Neuronal stem cell (in vitro differentiated cells): ENCODE measurements at regions not wholly inside any gene's neighbourhood (a gene's known extent, or its start where the extent isn't known, plus 50 kb on each side); places are given as distances from the start of the nearest gene placed in this dataset.

Experiments used
- DNase-seq: peaks from one replicate; pipeline ENCODE4 v3.0.0-alpha.2; 2013; ENCODE audit warnings: low spot score
- H2AFZ ChIP-seq: one replicate; pipeline ENCODE4 v1.6.1; 2013; ENCODE audit warnings: mild to moderate bottlenecking, low read length, inconsistent platforms
- H2AK5ac ChIP-seq: 2 replicates; pipeline ENCODE4 v1.6.1; 2013; ENCODE audit warnings: low read depth, mild to moderate bottlenecking, inconsistent platforms, low read length, moderate library complexity, mixed read lengths
- H2BK120ac ChIP-seq: 2 replicates; pipeline ENCODE4 v1.6.1; 2013; ENCODE audit warnings: low read depth, mild to moderate bottlenecking, inconsistent platforms, low read length, moderate library complexity, mixed read lengths
- H2BK12ac ChIP-seq: one replicate; pipeline ENCODE4 v1.6.1; 2013; ENCODE audit warnings: low read length, inconsistent platforms
- H2BK15ac ChIP-seq: 2 replicates; pipeline ENCODE4 v1.6.1; 2013; ENCODE audit warnings: mild to moderate bottlenecking, low read length, inconsistent platforms, mixed read lengths
- H2BK5ac ChIP-seq: one replicate; pipeline ENCODE4 v1.6.1; 2013; ENCODE audit warnings: inconsistent platforms, mild to moderate bottlenecking, low read length, moderate library complexity
- H3K14ac ChIP-seq: one replicate; pipeline ENCODE4 v1.6.1; 2013; ENCODE audit warnings: low read length, inconsistent platforms
- H3K18ac ChIP-seq: 2 replicates; pipeline ENCODE4 v1.6.1; 2013; ENCODE audit warnings: low read length, inconsistent platforms
- H3K23ac ChIP-seq: 2 replicates; pipeline ENCODE4 v1.6.1; 2013; ENCODE audit warnings: low read depth, mild to moderate bottlenecking, mixed read lengths, low read length, inconsistent platforms; ENCODE audit not compliant: poor library complexity
- H3K27ac ChIP-seq: replicated peaks from 3 replicates; pipeline ENCODE4 v1.5.1; 2013; ENCODE audit warnings: low read length, inconsistent platforms
- H3K27me3 ChIP-seq, 3 experiments: 2 replicates each; pipeline ENCODE4 v1.6.1; 2013; ENCODE audit warnings: low read length in 3 of 3, mild to moderate bottlenecking in 2 of 3, inconsistent platforms in 1 of 3, low read depth in 1 of 3, mixed read lengths in 1 of 3, moderate library complexity in 1 of 3; ENCODE audit not compliant: control insufficient read depth in 3 of 3, insufficient read depth in 3 of 3
- H3K36me3 ChIP-seq, 2 donors: replicated peaks in 1 of 2; 2 replicates each; pipeline ENCODE4 v1.6.1; 2013; ENCODE audit warnings: low read length in 2 of 2; ENCODE audit not compliant: control insufficient read depth in 2 of 2, insufficient read depth in 2 of 2
- H3K4ac ChIP-seq: 2 replicates; pipeline ENCODE4 v1.6.1; 2013; ENCODE audit warnings: inconsistent platforms, mild to moderate bottlenecking, low read length, moderate library complexity
- H3K4me1 ChIP-seq, 2 donors: 1 replicate in 1 of 2; 2 replicates in 1 of 2; pipeline ENCODE4 v1.6.1; 2013; ENCODE audit warnings: low read length in 2 of 2, low read depth in 1 of 2; ENCODE audit not compliant: control insufficient read depth in 2 of 2, insufficient read depth in 1 of 2
- H3K4me2 ChIP-seq: one replicate; pipeline ENCODE4 v1.6.1; 2013; ENCODE audit warnings: mild to moderate bottlenecking, low read length, inconsistent platforms; ENCODE audit not compliant: insufficient read depth, poor library complexity, severe bottlenecking
- H3K4me3 ChIP-seq, 2 donors: 2 replicates each; pipeline ENCODE4 v1.5.1; 2013; ENCODE audit warnings: low read length in 2 of 2, mild to moderate bottlenecking in 2 of 2, inconsistent platforms in 1 of 2, moderate library complexity in 1 of 2
- H3K79me1 ChIP-seq: one replicate; pipeline ENCODE4 v1.6.1; 2013; ENCODE audit warnings: low read depth, mild to moderate bottlenecking, inconsistent platforms, low read length, moderate library complexity
- H3K9ac ChIP-seq: one replicate; pipeline ENCODE4 v1.6.1; 2013; ENCODE audit warnings: mild to moderate bottlenecking, low read depth, low read length, inconsistent platforms; ENCODE audit not compliant: poor library complexity
- H3K9me3 ChIP-seq, 2 donors: replicated peaks in 1 of 2; 2 replicates each; pipeline versions ENCODE3 to v1.6.1; 2013; ENCODE audit warnings: low read length in 2 of 2, mild to moderate bottlenecking in 2 of 2, inconsistent platforms in 1 of 2, low read depth in 1 of 2, mixed read lengths in 1 of 2, moderate library complexity in 1 of 2; ENCODE audit not compliant: control insufficient read depth in 2 of 2, insufficient read depth in 1 of 2
- H4K8ac ChIP-seq: one replicate; pipeline ENCODE4 v1.6.1; 2013; ENCODE audit warnings: low read depth, mild to moderate bottlenecking, inconsistent platforms, low read length, moderate library complexity
- H4K91ac ChIP-seq: one replicate; pipeline ENCODE4 v1.6.1; 2013; ENCODE audit warnings: low read length, low read depth, mild to moderate bottlenecking, inconsistent platforms; ENCODE audit not compliant: poor library complexity
- WGBS, 2 donors: extraction: QIAGEN DNeasy Blood & Tissue Kit; methylation state at CpG; one replicate each; pipeline ENCODE4 v1.1.7; 2013; ENCODE audit warnings: missing lambda C conversion rate in 2 of 2, mixed read lengths in 1 of 2; ENCODE audit not compliant: insufficient read length in 2 of 2, insufficient replicate concordance in 1 of 2; ENCODE audit errors: extremely low coverage in 2 of 2; 5-methylcytosine and 5-hydroxymethylcytosine counted together

GRCh38 chr9:7324152-7324598, 475.4 kb downstream of the DMAC1 start:
- no peaks in the 10 kb centered on the region for H3K27me3 ChIP-seq
- H3K4ac ChIP-seq: no peak overlapping the region
- no peak overlapping the region for H3K4me3 ChIP-seq
- no peak overlapping the region for H4K8ac ChIP-seq
- no peaks in the 10 kb centered on the region for H3K79me1 ChIP-seq
- H3K27ac ChIP-seq: no peak overlapping the region
- H2BK15ac ChIP-seq: no peak overlapping the region
- no peak overlapping the region for H2AFZ ChIP-seq
- H2BK120ac ChIP-seq: no peak overlapping the region
- H3K9ac ChIP-seq: no peak overlapping the region
- H3K18ac ChIP-seq: no peak overlapping the region
- no CpG with 5 or more reads among the region's 3 CpGs for WGBS, 2 donors
- peaks cover 0 to 2% of the 10 kb centered on the region in 2 donors for H3K4me1 ChIP-seq
- H3K14ac ChIP-seq: no peak overlapping the region
- no peak for DNase-seq
- no peak overlapping the region for H3K23ac ChIP-seq
- no peak overlapping the region for H4K91ac ChIP-seq
- H3K36me3 ChIP-seq: no peaks in the 10 kb centered on the region
- H3K9me3 ChIP-seq: no peaks in the 10 kb centered on the region
- no peak overlapping the region for H3K4me2 ChIP-seq
- no peak overlapping the region for H2BK12ac ChIP-seq
- no peak overlapping the region for H2BK5ac ChIP-seq
- no peak overlapping the region for H2AK5ac ChIP-seq

- no peak overlapping the region for H3K4ac ChIP-seq
- no peak overlapping the region for H4K91ac ChIP-seq
- no peak overlapping the region for H2AK5ac ChIP-seq
- H3K9me3 ChIP-seq: no peaks in the 10 kb centered on the region
- H2AFZ ChIP-seq: no peak overlapping the region
- no peak overlapping the region for H2BK120ac ChIP-seq
- no peak overlapping the region for H4K8ac ChIP-seq
- H2BK15ac ChIP-seq: no peak overlapping the region
- H3K27ac ChIP-seq: no peak overlapping the region
- no peak overlapping the region for H3K9ac ChIP-seq
- no CpG with 5 or more reads among the region's 7 CpGs for WGBS, 2 donors
- no peaks in the 10 kb centered on the region for H3K79me1 ChIP-seq
- no peak overlapping the region for H3K4me3 ChIP-seq
- H3K18ac ChIP-seq: no peak overlapping the region
- H3K36me3 ChIP-seq: no peaks in the 10 kb centered on the region
- no peaks in the 10 kb centered on the region for H3K27me3 ChIP-seq
- no peak overlapping the region for H3K14ac ChIP-seq
- H3K4me1 ChIP-seq: peaks cover 0 to 2% of the 10 kb centered on the region in 2 donors
- no peak for DNase-seq
- H3K4me2 ChIP-seq: no peak overlapping the region
- no peak overlapping the region for H2BK5ac ChIP-seq
- H3K23ac ChIP-seq: no peak overlapping the region
- H2BK12ac ChIP-seq: no peak overlapping the region
Observed at GRCh38 chr9:7320841-7321240, 478.7 kb downstream of the DMAC1 start.

GRCh38 chr9:7320139-7320538, 479.4 kb downstream of the DMAC1 start:
- Histone ChIP-seq H3K27ac (no peak overlapping the region), H2AFZ (no peak overlapping the region)

GRCh38 chr9:7318920-7319319, 480.7 kb downstream of the DMAC1 start:
- H3K4ac ChIP-seq: no peak overlapping the region
- H3K36me3 ChIP-seq: no peaks in the 10 kb centered on the region
- H3K9me3 ChIP-seq: peaks cover 0 to 5% of the 10 kb centered on the region in 2 donors
- H2BK120ac ChIP-seq: no peak overlapping the region
- no peak overlapping the region for H2BK12ac ChIP-seq
- H3K23ac ChIP-seq: no peak overlapping the region
- H3K27ac ChIP-seq: no peak overlapping the region
- DNase-seq: no peak
- H3K4me1 ChIP-seq: peaks cover 0 to 2% of the 10 kb centered on the region in 2 donors
- no peak overlapping the region for H2AK5ac ChIP-seq
- no peak overlapping the region for H3K4me3 ChIP-seq
- no peak overlapping the region for H3K18ac ChIP-seq
- H2AFZ ChIP-seq: no peak overlapping the region
- WGBS, 2 donors: no CpG with 5 or more reads among the region's 2 CpGs
- no peak overlapping the region for H2BK5ac ChIP-seq
- H3K14ac ChIP-seq: no peak overlapping the region
- H3K9ac ChIP-seq: no peak overlapping the region
- no peak overlapping the region for H4K91ac ChIP-seq
- no peaks in the 10 kb centered on the region for H3K27me3 ChIP-seq
- H4K8ac ChIP-seq: no peak overlapping the region
- no peak overlapping the region for H3K4me2 ChIP-seq
- no peak overlapping the region for H2BK15ac ChIP-seq
- H3K79me1 ChIP-seq: peaks cover 2% of the 10 kb centered on the region

More at GRCh38 chr9:7320139-7320538, 479.4 kb downstream of the DMAC1 start:
- WGBS, 2 donors: no CpG with 5 or more reads among the region's 7 CpGs
- Histone ChIP-seq H4K91ac (no peak overlapping the region), H3K4me2 (no peak overlapping the region), H3K4me1 (peaks cover 0 to 2% of the 10 kb centered on the region in 2 donors), H3K4me3 (no peak overlapping the region), H3K9ac (no peak overlapping the region), H3K79me1 (peaks cover under 1% of the 10 kb centered on the region), H3K18ac (no peak overlapping the region), H2BK120ac (no peak overlapping the region), H3K36me3 (no peaks in the 10 kb centered on the region), H2BK12ac (no peak overlapping the region), H3K27me3 (no peaks in the 10 kb centered on the region), H3K14ac (no peak overlapping the region), H2BK5ac (no peak overlapping the region), H3K4ac (no peak overlapping the region), H4K8ac (no peak overlapping the region), H3K23ac (no peak overlapping the region), H2AK5ac (no peak overlapping the region), H2BK15ac (no peak overlapping the region), H3K9me3 (no peaks in the 10 kb centered on the region)
- DNase-seq: no peak
